GM19239 (cell line): ENCODE measurements at regions not wholly inside any gene's neighbourhood (a gene's known extent, or its start where the extent isn't known, plus 50 kb on each side); places are given as distances from the start of the nearest gene placed in this dataset.
"Not testable (repeated sequence)": the region's sequence is repeated elsewhere in the genome, so short reads cannot be mapped to it uniquely, and the experiment has no call there.

Experiments
- DNase-seq: peaks from one replicate; pipeline ENCODE4 v3.0.0; 2011; ENCODE audit warnings: low spot score; ENCODE audit not compliant: insufficient read length
- FAIRE-seq: peaks from 2 replicates; lab custom pipeline; 2011; peaks lifted over from hg19 to GRCh38; lab: Jason Lieb, UNC

DNA sequence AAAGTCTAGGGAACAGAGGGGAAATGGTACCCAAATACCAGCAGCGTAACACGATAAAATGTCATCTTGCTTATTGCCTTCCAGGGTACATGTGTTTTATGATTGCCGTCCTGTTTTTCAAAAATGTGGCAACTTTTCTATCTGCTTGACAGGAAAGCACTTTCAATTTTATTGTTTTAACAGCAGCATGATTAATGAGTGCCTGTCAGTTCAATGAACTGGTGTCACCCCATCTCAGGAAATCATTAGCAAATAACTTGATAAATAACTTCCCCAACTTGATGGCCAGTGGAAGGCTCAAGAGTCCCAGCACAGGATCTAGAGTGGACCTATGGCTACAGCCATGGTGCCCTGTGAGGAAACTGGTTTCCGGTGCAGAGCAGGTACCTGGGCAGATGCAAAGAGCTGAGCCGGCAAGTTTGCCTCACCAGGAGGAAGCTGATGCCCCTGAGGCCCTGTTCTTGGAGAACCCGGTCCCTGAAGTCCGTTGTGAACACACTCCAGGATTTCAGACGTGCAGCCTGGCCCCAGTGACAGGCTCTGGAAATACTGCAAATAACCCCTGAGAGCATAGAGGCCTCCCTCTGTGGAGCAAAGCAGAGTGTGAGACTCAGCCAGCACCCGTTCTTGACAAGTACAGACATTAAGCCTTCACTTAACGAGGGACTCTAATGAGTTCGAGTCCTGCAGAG lies 173.5 kb upstream of the SFSWAP start:
- DNase-seq, result no peak
- FAIRE-seq, result no peak

DNA sequence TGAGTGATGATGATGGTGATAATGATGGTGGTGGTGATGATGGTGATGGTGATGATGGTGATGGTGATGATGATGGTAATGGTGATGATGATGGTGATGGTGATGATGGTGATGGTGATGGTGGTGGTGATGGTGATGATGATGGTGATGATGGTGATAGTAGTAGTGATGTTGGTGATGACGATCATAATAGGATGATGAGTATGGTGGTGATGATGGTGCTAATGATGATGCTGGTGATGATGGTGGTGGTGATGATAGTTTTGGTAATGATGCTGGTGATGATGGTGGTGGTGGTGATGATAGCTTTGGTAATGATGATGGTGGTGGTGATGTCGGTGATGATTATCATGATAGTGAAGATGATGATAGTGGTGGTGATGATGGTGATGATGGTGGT lies 171.5 kb upstream of the SFSWAP start:
- FAIRE-seq (no peak), DNase-seq (no peak)

DNA sequence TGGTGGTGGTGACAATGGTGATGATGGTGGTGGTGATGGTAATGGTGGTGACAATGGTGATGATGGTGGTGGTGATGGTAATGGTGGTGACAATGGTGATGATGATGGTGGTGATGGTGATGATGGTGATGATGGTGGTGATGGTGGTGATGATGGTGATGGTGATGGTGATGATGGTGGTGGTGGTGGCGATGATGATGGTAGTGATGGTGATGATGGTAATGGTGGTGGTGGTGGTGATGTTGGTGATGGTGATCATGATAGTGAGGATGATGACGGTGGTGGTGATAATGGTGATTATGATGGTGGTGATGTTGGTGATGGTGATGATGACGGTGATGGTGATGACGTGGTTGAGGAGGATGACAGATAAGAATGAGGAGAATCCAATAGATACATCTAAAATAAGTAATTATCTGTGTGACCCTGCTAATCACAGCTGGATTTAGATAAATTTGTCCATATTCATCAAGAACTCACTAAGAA lies 170.7 kb upstream of the SFSWAP start:
- DNase-seq (no peak), FAIRE-seq (no peak)

DNA sequence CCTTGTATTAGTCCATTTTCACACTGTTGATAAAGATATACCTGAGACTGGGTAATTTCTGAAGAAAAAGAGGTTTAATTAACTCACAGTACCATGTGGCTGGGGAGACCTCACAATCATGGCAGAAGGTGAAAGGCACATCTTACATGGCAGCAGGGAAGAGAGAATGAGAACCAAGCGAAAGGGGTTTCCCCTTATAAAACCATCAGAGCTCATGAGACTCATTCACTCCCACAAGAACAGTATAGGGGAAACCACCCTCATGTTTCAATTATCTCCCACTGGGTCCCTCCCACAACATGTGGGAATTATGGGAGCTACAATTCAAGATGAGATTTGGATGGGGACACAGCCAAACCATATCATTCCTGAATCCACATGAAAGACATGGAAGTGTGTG lies 169.4 kb upstream of the SFSWAP start:
- not testable (repeated sequence) for DNase-seq, FAIRE-seq

DNA sequence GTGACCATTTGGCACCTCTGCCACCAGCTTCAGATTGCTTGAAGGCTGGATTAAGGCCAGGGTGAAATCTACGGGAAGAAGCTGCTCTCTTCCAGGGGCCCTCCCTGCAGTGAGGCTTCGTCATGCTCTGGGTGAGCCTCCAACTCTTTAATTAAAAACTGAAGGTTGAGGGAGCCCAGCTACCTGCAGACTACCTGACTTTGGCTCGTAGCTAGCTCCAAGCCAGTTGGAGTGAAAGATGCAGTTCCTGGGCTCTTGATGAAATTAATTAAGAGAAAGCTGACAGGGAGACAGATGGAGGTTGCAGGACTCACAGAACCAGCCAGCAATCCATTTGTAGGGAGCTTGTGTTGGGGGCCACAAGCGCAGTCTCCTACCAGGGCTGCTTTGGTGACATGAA lies 168.5 kb upstream of the SFSWAP start:
- FAIRE-seq, result no peak

DNA sequence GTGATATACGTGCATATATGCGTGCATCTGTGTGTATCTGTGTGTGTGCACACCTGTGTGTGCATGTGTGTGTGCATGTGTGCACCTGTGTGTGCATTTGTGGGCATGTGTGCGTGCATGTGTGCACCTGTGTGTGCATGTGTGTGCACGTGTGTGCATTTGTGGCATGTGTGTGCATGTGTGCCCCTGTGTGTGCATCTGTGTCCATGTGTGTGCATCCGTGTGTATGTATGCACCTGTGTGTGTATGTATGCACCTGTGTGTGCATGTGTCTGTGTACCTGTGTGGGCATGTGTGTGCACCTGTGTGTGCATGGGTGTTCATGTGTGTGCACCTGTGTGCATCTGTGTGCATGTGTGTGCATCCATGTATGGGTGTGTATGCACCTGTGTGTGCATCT lies 167.8 kb upstream of the SFSWAP start:
- FAIRE-seq (no peak), DNase-seq (no peak)

More for the DNA sequence above, 168.5 kb upstream of the SFSWAP start:
- DNase-seq, result no peak

DNA sequence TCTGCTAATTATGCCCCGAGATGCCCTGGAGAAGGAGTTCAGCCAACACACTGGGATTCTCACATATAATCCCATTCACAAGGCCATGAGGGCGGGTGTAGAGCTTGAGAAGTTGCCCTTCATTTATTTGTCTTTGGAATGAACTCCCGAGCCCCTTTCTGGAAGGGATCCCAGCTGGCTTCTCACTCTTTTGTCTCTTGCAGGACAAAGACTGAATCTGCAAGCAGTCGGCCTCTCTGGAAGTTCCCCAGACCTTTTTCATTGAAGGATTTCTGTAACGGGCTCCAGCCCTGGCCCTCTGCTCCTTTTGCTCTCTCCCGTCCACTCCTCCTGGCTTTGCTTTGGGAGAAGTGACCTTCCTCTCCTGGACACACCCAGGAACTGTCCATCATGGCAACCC lies 163.3 kb upstream of the SFSWAP start:
- FAIRE-seq (no peak), DNase-seq (no peak)

DNA sequence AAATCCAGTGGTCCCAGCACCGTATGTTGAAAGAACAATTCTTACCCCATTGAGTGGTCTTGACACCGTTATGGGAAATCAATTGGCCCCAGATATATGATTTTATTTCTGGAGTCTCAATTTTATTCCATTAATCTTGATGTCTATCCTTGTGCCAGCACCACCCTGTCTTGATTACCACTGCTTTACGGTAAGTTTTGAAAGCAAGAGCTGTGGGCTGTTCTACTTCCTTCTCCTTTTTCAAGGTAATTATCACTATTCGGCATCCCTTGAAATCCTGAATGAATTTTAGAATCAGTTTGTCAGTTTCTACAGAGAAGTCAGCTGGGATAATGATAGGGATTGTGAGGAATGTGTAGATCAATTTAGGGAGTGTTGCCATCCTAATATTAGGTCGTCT lies 160.8 kb upstream of the SFSWAP start:
- no peak for FAIRE-seq

DNA sequence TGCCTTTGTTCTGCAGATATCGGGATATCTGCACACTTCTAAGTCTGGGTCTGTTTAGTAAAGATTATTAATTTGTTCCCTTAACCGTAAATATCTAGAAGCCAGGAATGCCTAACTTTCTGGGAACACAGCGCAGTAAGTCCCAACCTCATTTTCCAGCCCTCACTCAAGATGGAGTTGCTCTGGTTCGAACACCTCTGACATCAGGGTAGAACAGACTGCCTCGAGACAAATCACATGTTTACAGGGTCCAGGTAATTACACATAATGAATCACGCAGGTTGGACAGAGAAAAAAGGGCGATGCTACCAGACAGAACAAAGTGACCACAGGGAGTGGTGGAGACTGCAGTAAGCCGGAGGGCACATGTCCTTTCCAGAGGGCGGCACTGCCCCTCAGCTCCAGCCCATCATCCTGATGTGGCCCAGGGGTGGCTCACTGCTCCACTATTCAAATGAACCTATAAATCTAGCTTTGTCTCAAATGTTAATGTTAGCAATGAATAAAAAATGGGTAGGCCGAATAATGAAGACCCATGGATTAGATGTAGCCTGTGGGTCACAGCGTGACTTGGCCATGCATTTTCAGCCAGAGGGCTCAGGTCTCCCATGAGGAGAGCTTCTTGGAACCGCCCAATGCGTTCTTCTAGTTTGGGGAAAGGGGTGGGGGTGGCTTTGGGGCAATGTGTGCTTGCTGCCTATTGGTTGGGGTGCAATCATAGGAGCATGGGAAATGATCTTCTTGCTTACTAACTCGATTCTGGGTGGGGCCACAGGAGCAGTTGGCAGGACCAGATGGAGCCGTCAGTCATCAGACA lies 159.0 kb upstream of the SFSWAP start:
- DNase-seq (no peak), FAIRE-seq (no peak)

More for the DNA sequence above, 160.8 kb upstream of the SFSWAP start:
- DNase-seq, result no peak

DNA sequence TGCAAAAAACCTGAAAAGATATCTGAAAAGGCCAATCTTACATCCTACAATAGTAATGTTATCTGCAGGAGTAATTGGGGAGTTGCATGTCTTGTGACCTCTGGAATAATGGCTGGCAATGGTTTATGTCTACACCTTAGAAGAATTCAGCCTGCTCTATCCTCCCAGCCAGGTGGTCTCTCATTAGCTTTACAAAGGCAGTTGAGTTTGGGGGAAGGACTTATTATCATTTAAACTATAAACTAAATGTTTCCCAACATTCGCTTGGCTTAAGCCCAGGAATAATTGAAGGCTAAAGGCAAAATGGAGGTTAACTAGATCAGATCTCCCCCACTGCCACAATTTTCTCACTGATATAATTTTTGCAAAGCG lies 158.4 kb upstream of the SFSWAP start:
- FAIRE-seq, result no peak
- DNase-seq, result no peak

DNA sequence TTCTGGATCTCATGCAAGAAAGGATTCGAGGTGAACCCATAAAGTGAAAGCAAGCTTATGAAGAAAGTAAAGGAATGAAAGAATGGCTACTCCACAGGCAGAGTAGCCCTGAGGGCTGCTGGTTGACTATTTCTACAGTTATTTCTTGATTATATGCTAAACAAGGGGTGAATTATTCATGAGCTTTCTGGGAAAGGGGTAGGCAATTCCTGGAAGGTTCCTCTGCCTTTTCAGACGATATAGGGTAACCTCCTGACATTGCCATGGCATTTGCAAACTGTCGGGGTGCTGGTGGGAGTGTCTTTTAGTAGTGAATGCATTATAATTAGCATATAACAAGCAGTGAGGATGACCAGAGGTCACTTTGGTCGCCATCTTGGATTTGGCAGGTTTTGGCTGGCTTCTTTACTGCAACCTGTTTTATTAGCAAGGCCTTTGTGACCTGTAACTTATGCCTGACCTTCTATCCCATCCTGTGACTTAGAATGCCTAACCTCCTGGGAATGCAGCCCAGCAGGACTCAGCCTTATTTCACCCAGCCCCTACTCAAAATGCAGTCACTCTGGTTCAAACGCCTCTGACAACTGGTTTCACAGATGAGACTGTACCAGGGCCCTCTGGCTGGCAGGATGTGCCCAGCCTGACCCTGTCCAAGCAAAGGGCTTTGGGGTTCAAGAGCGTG lies 157.7 kb upstream of the SFSWAP start:
- FAIRE-seq (no peak), DNase-seq (no peak)

DNA sequence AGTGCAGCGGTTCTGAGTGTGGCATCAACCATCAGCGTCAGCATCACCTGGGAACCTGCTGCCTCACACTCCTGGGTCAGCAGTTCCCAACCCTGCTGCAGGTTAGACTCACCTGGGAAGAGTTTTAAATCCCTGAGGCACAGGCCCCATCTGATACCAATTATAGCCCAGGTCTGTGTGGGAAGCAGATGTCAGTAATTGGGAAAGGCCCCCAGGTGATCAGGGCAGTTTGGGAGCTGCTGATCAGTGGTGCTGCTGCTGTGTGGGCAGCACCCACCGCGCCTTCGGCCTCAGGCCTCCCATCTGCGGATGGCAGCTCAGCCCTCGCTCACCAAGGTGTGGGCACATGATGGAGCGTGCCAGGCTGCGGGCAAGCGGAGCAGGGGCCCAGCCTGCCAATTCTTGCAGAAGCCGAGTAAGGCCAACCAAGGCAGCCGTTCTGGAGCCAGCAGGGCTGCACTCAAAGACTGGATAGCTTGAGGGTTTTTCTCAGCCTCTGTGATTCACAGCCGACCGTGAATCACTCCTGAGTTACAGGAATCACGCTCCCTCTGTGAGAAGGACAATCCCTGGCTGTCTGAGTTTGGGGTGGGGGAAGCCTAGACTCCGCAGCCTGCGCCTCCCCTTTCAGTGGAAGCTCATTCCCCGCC lies 155.6 kb upstream of the SFSWAP start:
- FAIRE-seq (no peak), DNase-seq (no peak)

DNA sequence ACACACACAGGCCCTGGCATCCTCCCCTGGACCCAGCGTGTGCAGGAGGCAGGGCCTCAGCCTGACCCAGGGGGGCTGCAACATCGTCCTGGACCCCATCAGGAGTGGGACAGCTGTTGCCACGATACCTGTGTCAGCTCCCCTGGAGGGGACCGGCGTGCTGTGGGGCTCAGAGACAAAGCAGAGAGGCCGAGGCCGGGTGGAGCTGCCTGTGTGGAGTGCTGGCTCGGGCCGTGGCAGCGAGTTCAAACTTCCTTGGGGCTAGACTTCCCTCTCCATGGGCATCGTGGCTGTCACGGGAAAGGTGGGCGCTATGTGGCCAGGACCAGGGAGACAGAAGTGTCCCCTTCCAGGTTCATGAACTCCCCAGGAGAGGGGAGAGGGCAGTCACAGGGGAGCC lies 155.0 kb upstream of the SFSWAP start:
- DNase-seq (no peak), FAIRE-seq (no peak)

DNA sequence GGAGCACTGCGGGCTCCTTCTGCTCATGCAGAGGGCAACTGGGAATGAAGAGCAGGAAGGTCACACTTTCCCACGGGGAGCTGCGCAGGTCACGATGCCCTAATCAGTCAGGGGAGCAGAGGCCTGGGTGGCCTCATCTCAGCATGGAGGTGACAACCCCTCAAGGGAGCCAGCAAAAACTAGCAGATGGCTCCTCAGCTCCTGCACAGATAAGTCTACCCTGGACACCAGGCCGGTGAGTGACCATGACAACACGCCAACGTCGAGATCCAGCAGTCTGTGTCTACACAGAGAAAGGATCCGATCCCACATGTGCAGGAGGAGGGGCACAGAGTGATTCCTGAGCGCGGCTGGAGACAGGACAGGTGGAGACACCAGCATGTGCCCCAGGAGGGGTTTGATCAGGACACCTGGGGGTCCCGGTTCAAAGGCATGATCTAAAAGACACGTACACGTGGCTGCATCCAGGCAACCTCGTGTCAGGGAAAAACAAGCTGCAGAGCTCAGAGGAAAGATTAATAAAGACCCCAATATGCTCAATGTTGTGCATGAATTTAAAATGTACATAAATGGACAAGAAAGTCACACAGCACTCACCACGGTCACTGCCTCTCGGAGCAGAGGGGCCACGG lies 153.7 kb upstream of the SFSWAP start:
- FAIRE-seq (no peak), DNase-seq (no peak)

DNA sequence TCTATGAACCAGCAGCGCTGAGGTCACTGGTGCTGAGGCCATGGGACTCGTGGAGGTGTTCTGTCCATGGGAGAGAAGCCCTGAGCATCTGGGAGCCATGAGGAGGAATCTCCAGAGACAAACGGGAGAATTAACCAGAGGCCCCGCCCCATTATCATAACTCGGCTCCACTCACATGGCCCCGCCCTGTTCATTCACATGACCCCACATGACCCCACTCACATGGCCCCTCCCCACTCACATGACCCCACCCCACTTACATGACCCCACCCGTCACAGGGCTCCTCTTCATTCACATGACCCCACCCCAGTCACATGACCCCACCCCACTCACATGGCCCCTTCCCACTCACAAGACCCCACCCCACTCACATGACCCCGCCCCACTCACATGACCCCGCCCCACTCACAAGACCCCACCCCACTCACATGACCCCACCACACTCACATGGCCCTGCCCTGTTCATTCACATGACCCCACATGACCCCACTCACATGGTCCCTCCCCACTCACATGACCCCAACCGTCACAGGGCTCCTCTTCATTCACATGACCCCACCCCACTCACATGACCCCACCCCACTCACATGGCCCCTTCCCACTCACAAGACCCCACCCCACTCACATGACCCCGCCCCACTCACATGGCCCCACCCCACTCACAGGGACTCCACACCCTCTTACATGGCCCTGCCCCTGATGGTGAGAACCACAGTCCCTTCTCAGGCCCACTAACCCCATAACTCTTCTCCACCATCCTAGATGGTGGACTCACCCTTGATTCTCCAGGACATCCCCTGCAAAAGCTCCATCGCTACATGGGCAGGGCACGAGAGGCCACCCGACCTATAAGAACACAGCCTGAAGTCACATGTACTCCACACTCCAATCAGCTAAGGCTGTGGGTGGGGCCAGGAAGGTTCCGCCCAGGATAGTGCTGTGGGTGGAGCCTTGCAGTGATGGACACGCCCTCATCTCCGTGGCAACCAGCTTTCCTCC lies 151.1 kb upstream of the SFSWAP start:
- DNase-seq (no peak), FAIRE-seq (no peak)

DNA sequence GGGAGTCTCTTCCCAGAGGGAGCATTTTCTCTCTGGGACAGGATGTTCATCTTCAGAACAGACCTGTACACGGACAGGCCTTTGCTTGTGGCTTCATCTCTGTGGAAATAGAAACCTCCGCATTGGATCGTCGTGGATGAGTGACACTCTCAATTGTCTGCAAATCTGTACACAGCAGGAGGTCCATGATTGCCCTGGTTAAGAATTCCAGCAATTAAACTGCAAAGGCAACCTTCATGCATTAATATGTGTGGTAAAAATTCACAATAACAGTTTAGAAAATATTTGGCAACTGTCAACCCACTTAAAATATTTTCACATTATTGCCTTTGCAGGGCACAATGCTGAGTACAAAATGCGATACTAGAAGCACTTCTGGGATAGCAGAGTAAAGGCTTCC lies 149.8 kb upstream of the SFSWAP start:
- DNase-seq (no peak), FAIRE-seq (no peak)

DNA sequence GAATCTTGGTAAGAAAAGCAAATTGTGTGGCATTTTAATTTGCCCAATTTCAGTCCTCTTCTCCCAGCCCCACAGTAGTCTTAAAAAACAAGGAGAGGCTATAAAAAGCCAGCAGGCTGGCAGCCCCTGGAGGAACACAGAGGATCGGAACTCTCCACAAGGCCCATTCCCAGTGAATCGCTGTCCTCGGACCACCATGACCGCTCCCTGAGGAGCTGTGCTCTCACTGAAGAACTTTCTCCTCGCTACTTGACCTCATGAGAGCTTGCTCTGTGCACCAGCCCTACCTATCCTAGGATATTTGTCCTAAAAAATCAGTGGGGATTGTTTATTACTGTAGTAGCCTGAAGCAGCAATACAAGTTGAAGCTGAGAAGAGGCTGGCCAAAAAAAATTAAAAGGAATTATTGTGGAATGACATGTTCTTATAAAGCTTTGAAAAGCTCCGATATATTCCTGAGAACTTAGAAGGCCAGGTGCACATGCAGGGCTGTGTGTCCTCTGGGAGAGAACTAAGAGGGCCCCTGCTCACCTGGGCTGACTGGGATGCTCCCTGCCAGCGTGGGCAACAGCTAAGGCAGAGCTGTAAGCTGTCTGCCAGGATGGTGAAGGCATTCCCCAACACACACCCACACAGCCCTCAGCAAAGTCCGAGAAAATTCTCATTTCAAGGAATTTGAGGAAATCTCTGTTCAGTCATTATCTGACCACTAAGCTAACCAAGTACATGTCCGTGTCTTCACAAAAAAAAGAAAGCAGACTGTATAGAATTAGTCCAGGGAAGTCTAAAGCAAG lies 148.8 kb upstream of the SFSWAP start:
- no peak for FAIRE-seq
- no peak for DNase-seq

DNA sequence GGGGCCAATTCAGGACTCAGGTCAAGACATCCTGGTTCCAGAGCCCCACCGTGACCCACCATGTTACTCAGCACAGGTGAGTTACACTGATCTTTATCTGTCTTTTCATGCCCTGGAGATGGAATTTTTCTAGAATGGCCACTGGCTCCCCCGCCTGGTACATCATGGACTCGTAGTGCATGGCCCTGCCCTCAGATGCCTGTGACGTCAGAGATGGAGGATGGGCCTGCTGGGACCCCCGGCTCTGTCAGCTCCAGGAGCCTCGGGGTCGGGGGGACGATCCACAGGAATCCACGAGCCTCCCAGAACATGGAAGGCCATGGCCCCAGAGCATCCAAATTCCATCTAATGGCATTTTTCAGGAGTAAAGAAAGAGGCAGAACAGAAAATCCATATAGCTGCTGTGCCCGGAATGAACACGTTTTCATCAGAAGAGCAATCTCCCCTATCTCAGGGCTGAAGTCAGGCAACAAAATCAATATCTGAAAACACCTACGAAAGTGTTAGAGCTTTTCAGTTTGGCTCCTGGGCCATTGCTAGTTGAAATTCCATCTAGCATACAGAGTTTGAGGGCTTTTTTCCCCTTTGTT lies 146.7 kb upstream of the SFSWAP start:
- not testable (repeated sequence) for FAIRE-seq, DNase-seq
